Parathyroid adenoma (tissue), 2 donors: ENCODE measurements at regions not wholly inside any gene's neighbourhood (a gene's known extent, or its start where the extent isn't known, plus 50 kb on each side); places are given as distances from the start of the nearest gene placed in this dataset.

Experiments
- H2AFZ ChIP-seq: fragments of 300-600 bp; sonication (generic); one replicate; pipeline ENCODE4 v1.7.0; 2017; ENCODE audit warnings: antibody characterized with exemption, mild to moderate bottlenecking
- H3K27ac ChIP-seq: fragments of 300-600 bp; sonication (generic); one replicate; pipeline ENCODE4 v1.7.0; 2017
- H3K27me3 ChIP-seq: fragments of 300-600 bp; sonication (generic); one replicate; pipeline ENCODE4 v1.7.0; 2017; ENCODE audit warnings: low read length; ENCODE audit not compliant: control insufficient read depth, insufficient read depth
- H3K36me3 ChIP-seq: fragments of 300-600 bp; sonication (generic); one replicate; pipeline ENCODE4 v1.7.0; 2017; ENCODE audit warnings: low read length; ENCODE audit not compliant: control insufficient read depth, insufficient read depth
- H3K4me1 ChIP-seq: fragments of 300-600 bp; sonication (generic); one replicate; pipeline ENCODE4 v1.7.0; 2017; ENCODE audit warnings: control low read depth
- H3K4me2 ChIP-seq: fragments of 300-600 bp; sonication (generic); one replicate; pipeline ENCODE4 v1.7.0; 2017; ENCODE audit warnings: low read length
- H3K4me3 ChIP-seq: fragments of 300-600 bp; sonication (generic); one replicate; pipeline ENCODE4 v1.7.0; 2017; ENCODE audit warnings: low read depth, low read length
- H3K79me2 ChIP-seq: fragments of 300-600 bp; sonication (generic); one replicate; pipeline ENCODE4 v1.7.0; 2017; ENCODE audit warnings: control low read depth
- H3K9ac ChIP-seq: fragments of 300-600 bp; sonication (generic); one replicate; pipeline ENCODE4 v1.7.0; 2017; ENCODE audit warnings: mild to moderate bottlenecking
- H3K9me3 ChIP-seq: fragments of 300-600 bp; sonication (generic); one replicate; pipeline ENCODE4 v1.7.0; 2017; ENCODE audit warnings: low read length; ENCODE audit not compliant: control insufficient read depth
- CTCF ChIP-seq: fragments of 300-600 bp; sonication (generic); IDR thresholded peaks from one replicate; pipeline ENCODE4 v1.7.0; 2017; ENCODE audit warnings: antibody characterized with exemption, mild to moderate bottlenecking
- donor health status: primary hyperparathyroidism.

GRCh38 chr20:43243672-43244269 lies 54.1 kb upstream of the PTPRT start:
- H3K36me3 ChIP-seq: no peaks in the 10 kb centered on the region
- H3K4me2 ChIP-seq: no peak overlapping the region
- no peaks in the 10 kb centered on the region for H3K4me1 ChIP-seq
- H3K27ac ChIP-seq: no peak overlapping the region
- no peaks in the 10 kb centered on the region for H3K79me2 ChIP-seq
- no peak overlapping the region for H3K4me3 ChIP-seq
- no peak overlapping the region for H2AFZ ChIP-seq
- H3K9ac ChIP-seq: no peak overlapping the region
- no peaks in the 10 kb centered on the region for H3K27me3 ChIP-seq
- H3K9me3 ChIP-seq: no peaks in the 10 kb centered on the region
- TF ChIP-seq CTCF: peak; percentile 78

- Histone ChIP-seq H3K9me3 (no peaks in the 10 kb centered on the region), H2AFZ (no peak overlapping the region), H3K36me3 (no peaks in the 10 kb centered on the region), H3K4me2 (no peak overlapping the region), H3K4me1 (no peaks in the 10 kb centered on the region), H3K9ac (no peak overlapping the region), H3K27ac (no peak overlapping the region), H3K4me3 (no peak overlapping the region), H3K79me2 (no peaks in the 10 kb centered on the region), H3K27me3 (no peaks in the 10 kb centered on the region)
- no peak for TF ChIP-seq CTCF
These were observed 51.5 kb upstream of the PTPRT start for GRCh38 chr20:43241057-43241702.
